GM12872 (cell line): ENCODE measurements at regions not wholly inside any gene's neighbourhood (a gene's known extent, or its start where the extent isn't known, plus 50 kb on each side); places are given as distances from the start of the nearest gene placed in this dataset.

Source experiments
- CTCF ChIP-seq: IDR thresholded peaks from 3 replicates; pipeline ENCODE4 v1.5.1; 2011; ENCODE audit warnings: low read depth, mild to moderate bottlenecking, low read length, moderate library complexity; ENCODE audit not compliant: insufficient read depth

- no peak for TF ChIP-seq CTCF
Measured at GRCh38 chr6:45789238-45789637, 226.4 kb downstream of the CLIC5 start.

GRCh38 chr6:45787384-45787783 is 228.3 kb downstream of the CLIC5 start:
- TF ChIP-seq CTCF, result no peak

GRCh38 chr6:45786355-45786781 is 229.3 kb downstream of the CLIC5 start:
- TF ChIP-seq CTCF, result no peak

- TF ChIP-seq CTCF, result no peak
Measured at GRCh38 chr6:45784250-45784649, 231.4 kb downstream of the CLIC5 start.

DNA sequence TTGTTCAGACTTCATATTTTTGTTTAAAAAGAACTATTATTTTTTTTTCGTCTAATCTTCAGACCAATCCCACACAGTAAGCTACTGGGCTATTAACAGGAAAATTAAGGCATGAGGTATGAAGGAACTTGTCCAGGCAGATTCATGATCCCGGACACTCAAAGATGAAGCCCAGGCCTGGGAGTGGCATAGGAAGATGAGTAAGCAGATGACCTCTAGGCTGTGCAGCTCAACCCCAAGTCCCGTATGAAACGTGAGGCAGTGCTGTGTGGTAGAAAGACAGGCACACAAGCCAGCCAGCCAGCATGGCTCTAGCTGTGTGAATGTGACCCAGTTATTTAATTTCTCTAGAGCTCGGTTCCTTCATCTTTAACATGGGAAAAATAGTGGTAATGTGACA is 231.9 kb downstream of the CLIC5 start:
- TF ChIP-seq CTCF, result no peak

GRCh38 chr6:45781890-45782289 is 233.8 kb downstream of the CLIC5 start:
- no peak for TF ChIP-seq CTCF

- no peak for TF ChIP-seq CTCF
Measured at GRCh38 chr6:45780523-45780922, 235.1 kb downstream of the CLIC5 start.
